Mammary epithelial cell (primary cell): ENCODE measurements at regions not wholly inside any gene's neighbourhood (a gene's known extent, or its start where the extent isn't known, plus 50 kb on each side); places are given as distances from the start of the nearest gene placed in this dataset.

ENCODE experiments used
- CTCF ChIP-seq, 2 donors: IDR thresholded peaks in 1 of 2; conservative IDR thresholded peaks in 1 of 2; 2 replicates each; pipeline ENCODE4 v1.5.1; 2011 to 2012; ENCODE audit warnings: inconsistent platforms in 2 of 2, low read length in 2 of 2, mild to moderate bottlenecking in 2 of 2, control low read depth in 1 of 2, low read depth in 1 of 2; ENCODE audit not compliant: insufficient read depth in 1 of 2; ENCODE audit errors: extremely low read depth in 1 of 2
- EZH2 ChIP-seq: IDR thresholded peaks from 2 replicates; pipeline ENCODE4 v1.6.1; 2012; ENCODE audit warnings: low read length, inconsistent platforms, borderline replicate concordance

DNA sequence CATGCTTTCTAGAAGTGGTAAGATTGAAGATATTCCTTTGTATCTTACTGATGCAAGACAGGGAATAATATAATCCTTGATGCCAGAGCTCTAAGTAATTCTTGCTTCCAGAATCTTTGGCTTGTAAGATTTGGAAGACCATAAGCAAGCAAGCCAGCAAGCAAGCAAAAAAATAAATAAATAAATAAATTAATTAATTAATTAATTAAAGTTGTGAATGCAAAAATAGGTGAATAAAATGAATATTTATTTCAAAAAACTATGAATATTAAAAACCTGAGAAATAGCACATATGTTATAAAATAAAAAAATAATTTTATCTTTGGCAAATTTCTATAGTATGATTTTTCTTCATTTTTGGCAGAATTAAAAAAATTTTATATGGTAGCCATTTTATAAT lies 750.2 kb upstream of the ARRDC4 start:
- no peak for TF ChIP-seq CTCF (conservative IDR thresholded peaks at IDR 0.05 in 1 of 2, IDR thresholded peaks at IDR 0.05 in 1 of 2; ENCODE audit: extremely low read depth in 1 of 2, insufficient read depth in 1 of 2, low read depth in 1 of 2, low read length in 2 of 2)
- TF ChIP-seq EZH2 = no peak
